ENCODE measurements at regions not wholly inside any gene's neighbourhood (a gene's known extent, or its start where the extent isn't known, plus 50 kb on each side); places are given as distances from the start of the nearest gene placed in this dataset.

- ATAC-seq (no peak), DNase-seq (no peak)
- Histone ChIP-seq H3K4me3 (no peak overlapping the region), H3K4me1 (no peaks in the 10 kb centered on the region), H3K27me3 (no peaks in the 10 kb centered on the region), H3K36me3 (no peaks in the 10 kb centered on the region), H3K9me3 (no peaks in the 10 kb centered on the region), H3K27ac (no peak overlapping the region)
- TF ChIP-seq CTCF (IDR thresholded peaks at IDR 0.05), result no peak
- intact Hi-C loops (cut with DNase I), result no loop called here
These were observed 305.5 kb downstream of the DMRT2 start for GRCh38 chr9:1355656-1356055.

GRCh38 chr9:1362845-1363244, 312.7 kb downstream of the DMRT2 start:
- H3K4me1 ChIP-seq, result no peaks in the 10 kb centered on the region
- ATAC-seq, result no peak
- no peaks in the 10 kb centered on the region for H3K36me3 ChIP-seq
- no peak overlapping the region for H3K4me3 ChIP-seq
- H3K27me3 ChIP-seq, result no peaks in the 10 kb centered on the region
- no peak for DNase-seq
- intact Hi-C loops (cut with DNase I), result no loop called here
- no peak overlapping the region for H3K27ac ChIP-seq
- no peak for TF ChIP-seq CTCF (IDR thresholded peaks at IDR 0.05)
- H3K9me3 ChIP-seq, result no peaks in the 10 kb centered on the region

- DNase-seq (no peak), ATAC-seq (no peak)
- Histone ChIP-seq H3K4me3 (no peak overlapping the region), H3K27me3 (no peaks in the 10 kb centered on the region), H3K9me3 (no peaks in the 10 kb centered on the region), H3K36me3 (no peaks in the 10 kb centered on the region), H3K4me1 (no peaks in the 10 kb centered on the region), H3K27ac (no peak overlapping the region)
- intact Hi-C loops (cut with DNase I), result no loop called here
- no peak for TF ChIP-seq CTCF (IDR thresholded peaks at IDR 0.05)
These were observed 316.1 kb downstream of the DMRT2 start for GRCh38 chr9:1366276-1366675.

GRCh38 chr9:1369297-1369696, 319.1 kb downstream of the DMRT2 start:
- DNase-seq, result no peak

GRCh38 chr9:1373445-1373844, 323.3 kb downstream of the DMRT2 start:
- H3K9me3 ChIP-seq, result no peaks in the 10 kb centered on the region
- H3K4me1 ChIP-seq, result no peaks in the 10 kb centered on the region
- no peak for ATAC-seq
- no peak overlapping the region for H3K27ac ChIP-seq
- H3K36me3 ChIP-seq, result no peaks in the 10 kb centered on the region
- H3K27me3 ChIP-seq, result no peaks in the 10 kb centered on the region
- no peak for DNase-seq
- intact Hi-C loops (cut with DNase I), result no loop called here
- no peak for TF ChIP-seq CTCF (IDR thresholded peaks at IDR 0.05)
- H3K4me3 ChIP-seq, result no peak overlapping the region

More at GRCh38 chr9:1369297-1369696, 319.1 kb downstream of the DMRT2 start:
- H3K9me3 ChIP-seq, result no peaks in the 10 kb centered on the region
- intact Hi-C loops (cut with DNase I), result no loop called here
- no peak for ATAC-seq
- no peak overlapping the region for H3K27ac ChIP-seq
- H3K4me1 ChIP-seq, result no peaks in the 10 kb centered on the region
- no peak for TF ChIP-seq CTCF (IDR thresholded peaks at IDR 0.05)
- H3K36me3 ChIP-seq, result no peaks in the 10 kb centered on the region
- no peaks in the 10 kb centered on the region for H3K27me3 ChIP-seq
- H3K4me3 ChIP-seq, result no peak overlapping the region

Data from left lung (tissue), 4 donors.